Erythroblast (primary cell): ENCODE measurements at regions not wholly inside any gene's neighbourhood (a gene's known extent, or its start where the extent isn't known, plus 50 kb on each side); places are given as distances from the start of the nearest gene placed in this dataset.

Experiments used
- GATA1 ChIP-seq: IDR thresholded peaks from 2 replicates; pipeline ENCODE4 v1.6.1; 2011; ENCODE audit warnings: low read depth, mild to moderate bottlenecking, control low read depth, low read length, moderate library complexity
- POLR2A ChIP-seq: IDR thresholded peaks from 2 replicates; pipeline ENCODE4 v1.6.1; 2011; ENCODE audit warnings: mild to moderate bottlenecking, low read length

DNA sequence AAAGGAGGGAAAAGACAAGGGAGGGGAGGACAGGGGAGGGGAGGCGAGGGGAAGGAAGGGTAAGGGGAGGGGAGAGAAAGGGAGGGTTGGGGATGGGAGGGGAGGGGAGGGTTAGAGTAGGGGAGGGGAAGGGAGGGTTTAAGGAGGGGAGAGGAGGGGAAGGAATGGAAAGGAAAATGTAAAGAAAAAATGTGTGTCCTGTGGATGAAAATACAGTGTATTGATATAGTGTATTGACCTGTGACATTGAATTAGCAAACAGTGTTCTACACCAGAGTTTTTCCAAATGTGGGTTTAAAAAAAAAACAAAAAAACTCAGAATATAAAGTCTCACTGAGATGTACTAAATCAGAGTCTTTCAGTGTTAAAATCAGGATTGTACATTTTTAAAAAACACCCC is 1279.8 kb upstream of the ADGRL2 start:
- TF ChIP-seq POLR2A (no peak), GATA1 (no peak)
